NCI-H524 treated with DMSO at 0.1 percent for 48 hours (cell line): ENCODE measurements at regions not wholly inside any gene's neighbourhood (a gene's known extent, or its start where the extent isn't known, plus 50 kb on each side); places are given as distances from the start of the nearest gene placed in this dataset.

Source experiments
- DNase-seq: peaks from one replicate; lab custom pipeline; 2025; lab: John Stamatoyannopoulos, UW

DNA sequence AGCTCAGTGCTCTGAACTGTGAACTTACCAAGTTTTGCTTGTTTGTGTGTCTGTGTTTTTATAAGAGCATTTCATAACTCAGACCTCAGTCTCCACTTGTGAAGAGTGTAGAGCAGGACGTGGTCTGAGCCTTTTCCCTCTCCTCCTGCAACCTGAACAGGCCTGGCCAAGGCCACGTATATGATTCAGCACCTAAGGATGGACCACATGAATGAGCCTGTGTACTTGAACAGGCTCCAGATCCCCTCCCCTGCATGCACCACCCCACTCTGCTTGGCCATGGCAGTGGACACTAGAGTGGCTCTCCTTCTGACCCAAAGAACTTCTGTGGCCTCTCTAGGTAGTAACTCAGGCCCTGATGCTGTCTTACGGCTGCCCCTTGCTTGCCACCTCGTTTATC, 125.9 kb upstream of the FSTL4 start:
- DNase-seq = no peak

DNA sequence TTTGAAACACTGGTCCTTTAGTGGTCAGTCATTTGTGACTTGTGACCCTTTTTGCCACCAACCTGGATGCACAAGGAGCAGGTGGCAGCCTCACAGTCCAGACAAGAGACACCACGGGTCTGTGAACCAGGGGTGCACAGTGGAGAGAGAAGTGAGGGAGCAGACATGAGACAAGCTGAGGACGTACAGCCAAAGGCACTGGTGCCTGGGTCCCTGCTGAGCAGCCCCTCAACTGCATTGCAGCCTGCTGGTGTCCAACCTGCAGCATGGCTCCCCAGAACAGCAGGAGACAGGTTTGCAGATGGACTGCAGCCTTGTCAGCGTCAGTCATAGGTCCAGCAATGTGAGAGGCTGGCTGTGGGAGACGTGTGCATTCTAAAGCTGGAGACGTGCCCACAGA, 124.2 kb upstream of the FSTL4 start:
- no peak for DNase-seq

DNA sequence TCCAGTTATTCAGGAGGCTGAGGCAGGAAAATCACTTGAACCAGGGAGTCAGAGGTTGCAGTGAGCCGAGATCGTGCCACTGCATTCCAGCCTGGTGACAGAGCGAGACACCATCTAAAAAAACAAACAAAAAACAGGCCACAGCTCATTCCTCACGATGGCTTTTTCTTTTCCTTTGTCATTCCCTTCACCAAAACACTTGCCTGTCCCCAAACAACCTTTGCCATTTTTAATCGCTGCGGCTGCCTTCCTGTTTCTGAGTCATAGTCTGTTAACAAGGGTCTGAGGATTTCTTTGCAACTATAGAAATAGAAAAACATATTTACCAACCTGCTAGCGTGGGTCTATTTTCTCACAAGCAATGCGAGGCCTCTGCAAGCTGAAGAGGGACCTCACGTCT, 123.0 kb upstream of the FSTL4 start:
- no peak for DNase-seq

DNA sequence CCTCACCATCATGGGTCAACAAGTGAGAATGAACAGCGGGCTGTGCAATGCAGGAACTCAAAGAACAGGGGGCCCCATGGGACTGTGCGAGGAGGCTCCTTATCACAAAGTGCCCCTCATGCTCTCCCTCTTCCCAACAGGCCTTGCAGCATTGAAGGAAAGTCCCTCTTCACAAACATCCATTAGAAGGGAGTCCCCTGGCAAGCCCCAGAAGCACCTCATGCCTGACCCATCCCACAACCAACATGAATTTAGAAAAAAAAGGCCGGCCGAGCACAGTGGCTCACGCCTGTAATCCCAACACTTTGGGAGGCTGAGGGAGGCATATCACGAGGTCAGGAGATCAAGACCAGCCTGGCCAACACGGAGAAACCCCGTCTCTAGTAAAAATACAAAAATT, 122.6 kb upstream of the FSTL4 start:
- DNase-seq = no peak

DNA sequence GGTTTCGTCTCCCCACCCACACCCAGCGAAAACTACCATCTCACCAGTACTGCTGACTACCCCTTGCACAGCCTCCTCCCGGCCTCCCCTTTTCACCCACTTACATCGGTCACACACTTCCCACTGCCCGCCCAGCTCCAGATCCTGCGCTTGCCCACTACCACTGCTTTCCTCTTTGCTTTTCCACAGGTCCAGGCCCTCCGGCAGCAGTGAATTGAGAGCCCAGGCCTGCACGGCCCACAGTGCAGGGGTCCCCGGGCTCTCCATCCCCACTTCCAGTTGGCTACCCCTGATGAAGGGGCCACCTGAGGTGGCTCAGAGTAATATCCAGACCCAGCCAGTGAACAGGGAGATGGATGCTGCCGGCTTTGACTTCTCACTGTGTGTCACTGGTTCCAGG, 120.2 kb upstream of the FSTL4 start:
- DNase-seq = no peak

DNA sequence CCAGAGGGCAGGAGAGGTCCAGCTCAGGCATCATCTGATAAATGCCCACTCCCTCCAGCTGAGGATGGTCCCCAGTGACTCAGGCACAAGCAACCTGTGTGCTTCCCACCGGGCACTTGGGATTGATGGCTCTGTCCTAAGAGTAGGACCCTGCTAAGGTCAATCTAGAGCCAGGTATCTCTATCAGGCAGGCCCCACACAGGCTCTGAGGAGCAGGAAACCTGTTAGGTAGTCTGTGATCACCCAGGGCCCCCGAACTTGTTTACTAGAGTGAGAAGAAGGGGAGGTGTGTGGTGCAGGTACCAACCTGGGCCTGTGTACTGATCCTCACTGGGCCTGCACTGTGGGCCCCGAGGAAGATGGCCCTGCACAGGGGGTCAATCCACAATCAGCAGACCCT, 119.6 kb upstream of the FSTL4 start:
- DNase-seq = no peak

DNA sequence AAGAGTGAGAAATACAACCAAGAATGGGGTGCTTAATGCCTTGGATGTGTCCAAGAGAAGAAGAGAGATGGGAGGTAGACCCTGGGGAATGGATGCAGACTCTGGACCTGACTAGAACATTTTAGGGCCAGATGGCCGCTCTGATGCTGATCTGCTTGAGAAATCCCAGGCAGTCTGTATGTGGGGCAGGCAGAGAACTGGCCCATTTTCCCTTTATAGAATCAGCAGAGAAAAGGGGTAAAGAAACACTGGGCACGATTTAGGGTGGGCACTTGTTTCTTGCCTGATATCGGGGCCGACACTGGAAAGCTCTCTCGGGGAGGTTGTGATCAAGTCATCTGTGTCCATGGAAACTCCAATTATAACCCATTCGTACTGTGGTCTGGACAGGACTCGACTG, 118.5 kb upstream of the FSTL4 start:
- no peak for DNase-seq

- DNase-seq = no peak
These were observed 118.0 kb upstream of the FSTL4 start for GRCh38 chr5:133730346-133730745.

- no peak for DNase-seq
These were observed 117.5 kb upstream of the FSTL4 start for GRCh38 chr5:133729800-133730199.

GRCh38 chr5:133728475-133728874, 116.1 kb upstream of the FSTL4 start:
- no peak for DNase-seq

- no peak for DNase-seq
These were observed 115.3 kb upstream of the FSTL4 start for GRCh38 chr5:133727636-133728035.

DNA sequence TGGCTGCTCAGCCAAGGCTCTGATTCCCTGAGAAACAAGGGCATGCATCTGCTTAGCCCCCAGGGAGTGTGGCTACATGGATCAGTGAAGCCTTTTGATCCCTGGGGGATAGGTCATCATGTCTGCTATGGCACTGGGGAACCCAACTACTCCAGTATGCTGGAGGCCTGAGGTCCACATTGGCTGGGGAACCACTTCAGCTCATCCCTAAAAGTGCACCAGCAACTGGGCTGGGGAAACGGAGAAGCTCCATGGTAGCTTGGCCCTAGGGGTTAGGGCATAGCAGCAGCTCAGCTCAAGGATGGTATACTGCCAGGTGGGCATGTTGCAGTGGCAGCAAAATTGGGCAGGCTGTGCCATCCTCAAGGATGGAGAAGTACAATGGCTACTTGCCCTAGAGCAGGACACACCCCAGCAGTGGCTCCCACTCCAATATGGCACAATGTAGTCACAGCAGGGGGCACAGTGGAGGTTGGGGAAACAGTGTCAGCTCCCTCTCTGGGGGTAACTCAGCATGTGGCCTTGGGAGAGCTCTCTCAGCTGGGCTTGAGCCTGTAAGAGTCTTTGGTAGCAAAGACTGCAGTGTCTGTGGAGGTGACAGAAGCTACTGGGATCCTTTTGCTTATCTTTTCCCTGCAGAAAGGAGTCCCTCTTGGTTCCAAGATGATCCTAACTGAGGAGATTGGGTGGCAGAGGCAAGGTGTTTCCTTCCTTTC, 111.5 kb upstream of the FSTL4 start:
- DNase-seq = no peak

DNA sequence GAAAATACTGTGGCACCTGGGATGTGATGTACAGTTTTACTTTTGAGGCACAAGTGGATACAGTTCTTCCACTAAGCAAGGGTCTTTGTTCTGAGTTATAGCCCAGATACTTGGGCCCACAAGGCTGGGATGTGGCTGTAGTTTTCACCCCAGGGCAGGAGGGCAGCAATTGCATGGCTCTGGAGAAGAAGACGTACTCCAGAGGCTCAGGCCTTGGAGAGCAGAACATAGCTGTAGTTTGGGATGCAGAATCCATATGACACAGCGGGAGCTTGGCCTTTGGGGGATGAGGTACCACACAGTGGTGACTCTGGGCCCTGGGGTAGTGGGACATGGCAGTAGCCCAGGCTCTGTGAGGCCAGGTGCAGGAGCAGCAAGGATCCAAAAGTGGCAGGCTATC, 110.8 kb upstream of the FSTL4 start:
- DNase-seq = no peak

- no peak for DNase-seq
These were observed 109.0 kb upstream of the FSTL4 start for GRCh38 chr5:133721365-133721764.

DNA sequence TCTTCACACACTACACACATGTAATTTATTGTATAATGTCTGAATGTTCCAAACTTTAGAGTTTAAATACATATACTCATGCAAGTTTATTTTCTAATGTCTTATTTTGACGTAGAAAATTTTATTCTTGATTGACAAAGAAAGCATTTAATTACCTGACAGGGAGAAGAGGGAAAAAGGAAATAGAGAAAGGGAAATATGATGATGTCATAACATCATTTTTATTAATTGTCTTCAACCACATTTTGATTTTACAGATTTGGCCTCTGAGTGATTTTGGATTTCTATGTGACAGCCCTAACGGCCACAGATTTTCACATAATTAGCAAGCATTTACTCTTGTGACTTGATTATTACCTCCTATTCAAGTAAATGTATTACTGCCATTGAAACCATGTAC, 106.1 kb upstream of the FSTL4 start:
- DNase-seq = no peak

DNA sequence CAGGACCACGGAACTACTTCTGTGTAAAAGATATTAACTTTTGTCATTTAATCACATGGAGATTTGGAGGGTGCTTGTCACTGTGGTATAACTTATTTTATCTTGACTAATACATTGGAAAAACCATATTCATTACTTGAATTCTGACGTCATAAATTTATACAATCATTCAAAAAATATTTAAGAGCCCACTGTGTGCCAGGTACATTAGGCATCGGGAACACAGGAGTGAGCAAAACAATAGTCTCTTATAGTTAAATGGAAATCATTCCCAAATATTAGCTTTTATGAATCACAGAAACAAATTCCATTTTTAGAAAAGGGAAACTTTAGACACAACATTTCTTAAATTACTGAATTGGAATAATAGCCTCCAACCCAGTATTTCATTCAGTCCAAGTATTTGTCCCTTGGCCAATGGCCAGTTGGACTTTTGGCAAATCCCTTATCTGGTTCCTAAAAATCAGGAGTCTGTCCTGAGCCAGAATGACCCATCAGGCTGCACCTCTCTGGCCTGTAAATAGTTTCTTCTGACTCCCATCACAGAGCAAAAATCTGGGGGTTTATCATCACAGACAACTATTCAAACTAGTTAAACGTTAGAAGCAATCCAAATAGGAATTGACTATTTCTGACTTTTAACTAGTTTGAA, 104.3 kb upstream of the FSTL4 start:
- no peak for DNase-seq

DNA sequence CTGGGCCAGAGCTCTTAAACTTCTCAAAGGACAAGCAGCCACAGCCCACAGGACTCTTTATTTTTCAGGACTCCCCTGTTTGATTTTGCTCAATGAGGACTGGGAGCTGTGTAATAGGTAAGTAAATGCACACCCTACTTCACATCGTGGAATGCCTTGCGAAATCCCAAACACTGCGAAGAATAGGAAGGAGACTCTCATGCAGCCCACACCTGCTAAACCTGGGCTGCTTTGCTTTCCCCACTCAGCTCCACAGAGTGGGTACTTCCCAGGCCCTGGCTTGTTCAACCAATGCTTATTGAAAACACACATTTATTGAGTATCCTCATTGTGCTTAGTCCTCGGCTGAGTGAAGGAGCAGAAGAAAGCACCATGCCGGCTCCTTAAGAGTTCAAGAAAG, 103.3 kb upstream of the FSTL4 start:
- DNase-seq = no peak

GRCh38 chr5:133715216-133715615, 102.9 kb upstream of the FSTL4 start:
- no peak for DNase-seq

DNA sequence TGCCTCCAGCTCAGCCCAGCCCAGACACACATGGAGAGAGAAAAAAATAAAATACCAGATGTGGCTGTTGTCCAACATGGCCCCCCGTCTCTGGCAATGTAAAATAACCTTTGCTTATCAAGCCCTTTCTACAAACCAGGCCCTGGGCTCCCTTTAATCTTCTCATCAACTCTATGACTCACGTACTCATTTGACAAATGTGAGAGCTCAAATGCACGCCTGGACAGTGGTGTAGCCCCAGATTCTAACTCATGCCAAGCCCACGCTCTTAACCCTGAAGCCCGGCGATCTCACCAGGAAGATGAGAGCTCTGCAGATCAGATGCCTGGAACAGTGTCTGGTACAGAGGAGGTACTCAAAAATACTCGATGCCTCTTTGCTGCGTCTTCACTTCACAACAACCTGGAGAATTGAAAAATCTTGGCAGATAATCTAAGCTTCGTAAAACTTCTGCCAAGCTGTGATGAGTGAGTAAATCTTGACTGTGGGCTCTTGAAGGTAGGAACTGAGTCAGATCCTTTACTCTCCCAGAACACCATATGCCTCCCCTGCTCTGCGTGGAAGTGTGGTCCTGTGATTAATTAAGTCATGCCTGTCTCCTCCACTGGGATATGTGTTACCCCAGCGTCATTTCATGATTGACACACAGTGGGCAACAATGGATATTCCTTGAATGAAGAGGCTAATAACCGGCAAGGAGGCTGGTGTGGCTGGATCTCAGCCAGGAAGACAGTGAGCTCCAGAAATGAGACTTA, 102.0 kb upstream of the FSTL4 start:
- DNase-seq = no peak

GRCh38 chr5:133713751-133714150, 101.4 kb upstream of the FSTL4 start:
- no peak for DNase-seq

- no peak for DNase-seq
These were observed 100.9 kb upstream of the FSTL4 start for GRCh38 chr5:133713209-133713608.

- no peak for DNase-seq
These were observed 100.2 kb upstream of the FSTL4 start for GRCh38 chr5:133712562-133712961.

DNA sequence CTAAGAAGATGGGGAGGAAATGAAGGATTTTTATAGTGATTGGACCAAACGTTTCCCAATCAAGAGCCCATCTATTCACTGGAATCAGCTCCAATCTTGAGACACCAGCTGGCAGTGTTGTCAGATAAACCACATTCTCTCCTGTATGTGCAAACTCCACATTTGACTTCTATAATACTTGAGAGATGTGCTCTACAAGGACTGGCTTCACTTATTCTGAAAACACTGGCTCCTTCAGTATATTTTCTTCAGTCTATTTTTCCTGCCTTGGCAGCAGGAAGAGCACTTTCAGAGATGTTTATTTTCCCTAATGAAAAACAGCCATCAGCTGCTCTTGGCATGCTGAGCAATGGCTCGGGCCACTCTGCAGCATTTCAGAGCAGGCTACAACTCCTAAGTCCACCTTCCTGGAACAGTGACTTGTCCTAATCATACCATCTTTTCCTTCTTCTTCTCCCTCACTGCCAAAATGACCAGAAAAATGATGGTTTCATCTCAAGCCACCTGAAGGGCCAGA, 96.9 kb upstream of the FSTL4 start:
- no peak for DNase-seq
